ENCODE measurements at regions not wholly inside any gene's neighbourhood (a gene's known extent, or its start where the extent isn't known, plus 50 kb on each side); places are given as distances from the start of the nearest gene placed in this dataset.

DNA sequence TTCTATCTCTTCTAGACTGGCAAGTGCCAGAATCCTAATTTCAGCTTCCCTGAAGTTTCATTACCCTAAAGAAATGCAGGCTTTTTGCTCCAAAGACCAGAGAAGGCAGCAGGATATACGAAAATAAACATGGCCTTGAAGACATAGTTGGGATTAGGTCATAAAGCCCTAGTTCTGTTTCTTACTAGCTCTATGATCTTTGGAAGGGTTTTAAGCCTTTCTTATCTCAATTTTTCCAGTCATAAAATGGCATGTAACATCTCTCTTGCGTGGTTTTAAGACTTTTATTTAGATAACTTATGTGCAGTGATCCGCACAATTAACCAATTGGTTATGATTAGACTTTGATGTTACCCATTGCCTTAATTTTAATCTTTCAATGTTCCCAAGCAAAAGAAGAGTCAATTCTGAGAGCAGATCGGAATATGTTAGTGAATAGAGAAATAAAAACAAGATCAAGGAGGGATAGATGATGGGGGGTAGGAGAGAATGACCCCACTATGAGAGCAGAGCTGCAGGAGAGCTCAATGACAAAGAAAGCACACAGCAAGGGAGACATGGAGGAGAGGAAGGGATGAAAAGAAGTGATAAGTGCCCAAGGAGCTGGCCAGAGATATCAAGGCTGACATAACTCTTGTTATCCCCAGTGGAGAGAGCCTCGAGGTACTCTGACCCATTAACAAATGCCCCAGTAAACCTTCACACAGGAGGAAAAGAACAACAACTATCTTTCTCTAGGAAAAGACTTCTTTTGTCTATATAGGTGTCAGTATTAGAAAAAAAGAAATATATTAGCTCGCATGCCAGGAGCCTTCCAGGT lies 53.0 kb upstream of the ANP32D start:
- TF ChIP-seq, protein P1, sequence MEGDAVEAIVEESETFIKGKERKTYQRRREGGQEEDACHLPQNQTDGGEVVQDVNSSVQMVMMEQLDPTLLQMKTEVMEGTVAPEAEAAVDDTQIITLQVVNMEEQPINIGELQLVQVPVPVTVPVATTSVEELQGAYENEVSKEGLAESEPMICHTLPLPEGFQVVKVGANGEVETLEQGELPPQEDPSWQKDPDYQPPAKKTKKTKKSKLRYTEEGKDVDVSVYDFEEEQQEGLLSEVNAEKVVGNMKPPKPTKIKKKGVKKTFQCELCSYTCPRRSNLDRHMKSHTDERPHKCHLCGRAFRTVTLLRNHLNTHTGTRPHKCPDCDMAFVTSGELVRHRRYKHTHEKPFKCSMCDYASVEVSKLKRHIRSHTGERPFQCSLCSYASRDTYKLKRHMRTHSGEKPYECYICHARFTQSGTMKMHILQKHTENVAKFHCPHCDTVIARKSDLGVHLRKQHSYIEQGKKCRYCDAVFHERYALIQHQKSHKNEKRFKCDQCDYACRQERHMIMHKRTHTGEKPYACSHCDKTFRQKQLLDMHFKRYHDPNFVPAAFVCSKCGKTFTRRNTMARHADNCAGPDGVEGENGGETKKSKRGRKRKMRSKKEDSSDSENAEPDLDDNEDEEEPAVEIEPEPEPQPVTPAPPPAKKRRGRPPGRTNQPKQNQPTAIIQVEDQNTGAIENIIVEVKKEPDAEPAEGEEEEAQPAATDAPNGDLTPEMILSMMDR (IDR thresholded peaks at IDR 0.05; ENCODE audit: low read depth, low read length, missing input control): no peak
- no peak for TF ChIP-seq TAF1 (conservative IDR thresholded peaks at IDR 0.05)
- TF ChIP-seq SP1 (IDR thresholded peaks at IDR 0.05): no peak
- TF ChIP-seq, protein P2, sequence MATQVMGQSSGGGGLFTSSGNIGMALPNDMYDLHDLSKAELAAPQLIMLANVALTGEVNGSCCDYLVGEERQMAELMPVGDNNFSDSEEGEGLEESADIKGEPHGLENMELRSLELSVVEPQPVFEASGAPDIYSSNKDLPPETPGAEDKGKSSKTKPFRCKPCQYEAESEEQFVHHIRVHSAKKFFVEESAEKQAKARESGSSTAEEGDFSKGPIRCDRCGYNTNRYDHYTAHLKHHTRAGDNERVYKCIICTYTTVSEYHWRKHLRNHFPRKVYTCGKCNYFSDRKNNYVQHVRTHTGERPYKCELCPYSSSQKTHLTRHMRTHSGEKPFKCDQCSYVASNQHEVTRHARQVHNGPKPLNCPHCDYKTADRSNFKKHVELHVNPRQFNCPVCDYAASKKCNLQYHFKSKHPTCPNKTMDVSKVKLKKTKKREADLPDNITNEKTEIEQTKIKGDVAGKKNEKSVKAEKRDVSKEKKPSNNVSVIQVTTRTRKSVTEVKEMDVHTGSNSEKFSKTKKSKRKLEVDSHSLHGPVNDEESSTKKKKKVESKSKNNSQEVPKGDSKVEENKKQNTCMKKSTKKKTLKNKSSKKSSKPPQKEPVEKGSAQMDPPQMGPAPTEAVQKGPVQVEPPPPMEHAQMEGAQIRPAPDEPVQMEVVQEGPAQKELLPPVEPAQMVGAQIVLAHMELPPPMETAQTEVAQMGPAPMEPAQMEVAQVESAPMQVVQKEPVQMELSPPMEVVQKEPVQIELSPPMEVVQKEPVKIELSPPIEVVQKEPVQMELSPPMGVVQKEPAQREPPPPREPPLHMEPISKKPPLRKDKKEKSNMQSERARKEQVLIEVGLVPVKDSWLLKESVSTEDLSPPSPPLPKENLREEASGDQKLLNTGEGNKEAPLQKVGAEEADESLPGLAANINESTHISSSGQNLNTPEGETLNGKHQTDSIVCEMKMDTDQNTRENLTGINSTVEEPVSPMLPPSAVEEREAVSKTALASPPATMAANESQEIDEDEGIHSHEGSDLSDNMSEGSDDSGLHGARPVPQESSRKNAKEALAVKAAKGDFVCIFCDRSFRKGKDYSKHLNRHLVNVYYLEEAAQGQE (IDR thresholded peaks at IDR 0.05): no peak
- TF ChIP-seq YY1 (IDR thresholded peaks at IDR 0.05): no peak
- TF ChIP-seq, protein P3, sequence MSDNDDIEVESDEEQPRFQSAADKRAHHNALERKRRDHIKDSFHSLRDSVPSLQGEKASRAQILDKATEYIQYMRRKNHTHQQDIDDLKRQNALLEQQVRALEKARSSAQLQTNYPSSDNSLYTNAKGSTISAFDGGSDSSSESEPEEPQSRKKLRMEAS (IDR thresholded peaks at IDR 0.05): no peak
- no peak for TF ChIP-seq RAD21 (IDR thresholded peaks at IDR 0.05)

Measured in liver (tissue), 3 donors.